Suppressor macrophage treated with lipopolysaccharide for 1 hour (primary cell): ENCODE measurements at regions not wholly inside any gene's neighbourhood (a gene's known extent, or its start where the extent isn't known, plus 50 kb on each side); places are given as distances from the start of the nearest gene placed in this dataset.
"Not testable (repeated sequence)": the region's sequence is repeated elsewhere in the genome, so short reads cannot be mapped to it uniquely, and the experiment has no call there.

Experiments used
- DNase-seq, 3 donors: peaks; one replicate each; pipeline ENCODE4 v3.0.0-alpha.2; 2020 to 2022

DNA sequence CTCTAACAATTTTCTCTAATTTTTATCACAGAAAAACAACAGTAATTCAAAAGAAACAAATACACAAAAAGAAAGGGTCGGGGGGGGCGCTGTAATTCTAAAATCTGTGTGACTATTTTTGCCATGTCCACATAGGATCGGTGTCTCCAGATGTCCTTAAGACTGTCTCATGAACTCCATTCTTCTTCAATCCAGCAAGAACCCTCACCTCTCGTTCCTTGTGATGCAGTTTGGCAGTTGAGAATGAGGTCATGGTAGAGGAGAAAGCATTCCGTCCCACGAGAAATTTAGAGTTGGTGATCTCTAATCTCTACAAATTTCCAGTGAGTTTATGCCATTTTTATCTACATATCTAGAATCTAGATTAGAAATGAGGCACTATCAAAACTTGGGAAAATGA, 394.7 kb downstream of the TFEC start:
- no peak for DNase-seq

DNA sequence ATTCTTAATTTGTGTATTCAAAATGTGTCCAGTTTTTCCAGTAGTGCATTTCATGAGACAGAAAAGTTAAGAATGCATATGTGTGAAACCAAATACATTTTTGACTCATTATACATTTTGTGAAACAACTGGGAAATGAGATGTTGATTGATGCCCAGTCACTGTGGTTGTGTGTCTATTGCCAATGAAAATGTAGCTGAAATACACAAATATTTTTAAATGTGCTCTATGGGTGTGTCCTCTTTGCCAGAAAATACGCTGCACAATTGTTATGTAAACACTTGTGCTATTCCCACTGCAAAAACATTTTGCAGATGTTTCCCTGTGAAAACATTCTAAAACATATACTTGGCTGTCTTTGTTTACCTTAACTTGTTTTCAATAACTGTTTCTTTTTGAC, 395.2 kb downstream of the TFEC start:
- no peak for DNase-seq

- no peak for DNase-seq
Observed at GRCh38 chr7:115634633-115635032, 395.9 kb downstream of the TFEC start.

GRCh38 chr7:115632636-115633035, 397.9 kb downstream of the TFEC start:
- DNase-seq, result no peak

DNA sequence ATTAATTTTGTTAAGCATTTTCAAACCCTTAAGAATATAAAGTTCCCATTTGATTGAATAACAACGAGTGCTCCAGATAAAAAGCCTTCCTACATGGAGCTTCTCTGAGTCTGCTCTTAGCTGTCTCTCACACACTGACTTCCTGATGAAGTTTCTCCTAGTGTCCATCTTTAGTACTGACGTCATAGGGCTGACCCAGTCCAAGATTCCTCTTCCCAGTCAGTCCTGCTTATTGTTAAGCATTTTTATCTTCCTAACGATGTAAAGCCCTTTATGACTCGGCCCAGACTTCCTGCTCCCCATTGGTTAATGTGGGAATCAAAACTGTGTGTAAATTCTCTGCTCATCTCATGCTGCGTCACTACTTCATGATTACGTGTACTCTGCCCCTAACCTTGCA, 398.8 kb downstream of the TFEC start:
- DNase-seq, result no peak

DNA sequence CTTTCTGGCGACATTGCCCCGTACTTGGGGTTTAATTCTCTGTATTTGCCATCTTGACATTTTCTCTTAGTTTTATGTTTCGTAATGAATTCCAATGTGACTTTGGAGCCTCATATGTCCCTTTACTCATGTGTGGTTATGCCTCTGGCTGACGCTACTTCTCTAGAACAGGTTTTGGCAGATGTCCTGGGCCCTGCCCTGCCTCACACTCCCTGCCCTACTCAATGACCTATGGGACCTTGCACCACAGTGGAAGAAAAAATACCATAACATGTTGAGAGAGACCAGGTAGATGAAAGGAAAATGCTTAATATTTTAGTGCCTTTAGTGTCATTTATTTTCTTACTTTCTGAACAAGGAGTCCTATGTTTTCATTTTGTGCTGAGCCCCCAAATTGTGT, 400.5 kb downstream of the TFEC start:
- DNase-seq, result no peak

GRCh38 chr7:115618676-115619075, 411.9 kb downstream of the TFEC start:
- no peak for DNase-seq

GRCh38 chr7:115613836-115614235, 416.7 kb downstream of the TFEC start:
- DNase-seq, result no peak

DNA sequence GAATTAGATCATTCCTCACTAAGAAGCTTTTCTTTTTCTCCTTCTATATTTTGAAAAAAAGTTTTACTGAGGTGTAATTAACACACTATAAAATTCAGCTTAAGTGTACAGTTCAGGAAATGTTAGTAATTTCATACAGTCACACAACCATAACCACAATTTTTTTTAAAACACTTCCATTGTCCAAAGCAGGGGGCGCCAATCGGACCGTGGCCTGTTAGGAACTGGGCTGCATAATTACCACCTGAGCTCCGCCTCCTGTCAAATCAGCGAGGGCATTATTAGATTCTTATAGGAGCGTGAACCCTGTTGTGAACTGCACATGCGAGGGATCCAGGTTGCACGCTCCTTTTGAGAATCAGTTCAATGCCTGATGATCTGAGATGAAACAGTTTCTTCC, 427.1 kb downstream of the TFEC start:
- DNase-seq, result no peak

- DNase-seq, result no peak
Observed at GRCh38 chr7:115600207-115600606, 430.4 kb downstream of the TFEC start.

DNA sequence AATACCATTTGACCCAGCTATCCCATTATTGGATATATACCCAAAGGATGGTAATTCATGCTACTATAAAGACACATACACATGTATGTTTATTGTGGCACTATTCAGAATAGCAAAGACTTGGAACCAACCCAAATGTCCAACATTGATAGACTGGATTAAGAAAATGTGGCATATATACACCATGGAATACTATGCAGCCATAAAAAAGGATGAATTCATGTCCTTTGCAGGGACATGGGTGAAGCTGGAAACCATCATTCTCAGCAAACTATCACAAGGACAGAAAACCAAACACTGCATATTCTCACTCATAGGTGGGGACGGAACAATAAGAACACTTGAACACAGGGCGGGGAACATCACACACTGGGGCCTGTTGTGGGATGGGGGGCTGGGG, 431.4 kb downstream of the TFEC start:
- not testable (repeated sequence) for DNase-seq

DNA sequence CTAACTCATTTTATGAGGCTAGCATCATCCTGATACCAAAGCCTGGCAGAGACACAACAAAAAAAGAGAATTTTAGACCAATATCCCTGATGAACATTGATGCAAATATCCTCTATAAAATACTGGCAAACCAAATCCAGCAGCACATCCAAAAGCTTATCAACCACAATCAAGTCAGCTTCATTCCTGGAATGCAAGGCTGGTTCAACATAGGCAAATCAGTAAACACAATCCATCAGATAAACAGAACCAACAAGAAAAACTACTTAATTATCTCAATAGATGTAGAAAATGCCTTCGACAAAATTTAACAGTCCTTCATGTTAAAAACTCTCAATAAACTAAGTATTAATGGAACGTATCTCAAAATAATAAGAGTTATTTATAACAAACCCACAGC, 433.3 kb downstream of the TFEC start:
- DNase-seq, result not testable (repeated sequence)

DNA sequence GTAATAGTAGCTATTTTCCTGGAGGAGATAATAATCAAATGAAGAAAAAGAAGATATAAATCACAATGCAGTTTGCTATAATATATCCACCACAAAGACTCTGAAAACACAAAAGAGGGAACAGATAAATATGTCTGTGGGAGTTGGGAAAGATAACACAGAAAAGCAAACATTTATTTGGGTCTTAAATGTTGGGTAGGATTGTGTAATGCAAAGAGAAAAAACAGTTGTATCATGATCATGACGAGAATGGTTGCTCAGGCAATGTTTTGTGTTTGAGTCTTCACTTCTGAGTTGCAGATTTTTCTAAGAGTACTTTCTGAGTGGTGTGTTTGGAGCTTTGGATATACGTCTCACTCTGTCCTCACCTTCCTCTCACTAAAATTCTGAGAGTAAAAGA, 437.5 kb downstream of the TFEC start:
- DNase-seq, result no peak

DNA sequence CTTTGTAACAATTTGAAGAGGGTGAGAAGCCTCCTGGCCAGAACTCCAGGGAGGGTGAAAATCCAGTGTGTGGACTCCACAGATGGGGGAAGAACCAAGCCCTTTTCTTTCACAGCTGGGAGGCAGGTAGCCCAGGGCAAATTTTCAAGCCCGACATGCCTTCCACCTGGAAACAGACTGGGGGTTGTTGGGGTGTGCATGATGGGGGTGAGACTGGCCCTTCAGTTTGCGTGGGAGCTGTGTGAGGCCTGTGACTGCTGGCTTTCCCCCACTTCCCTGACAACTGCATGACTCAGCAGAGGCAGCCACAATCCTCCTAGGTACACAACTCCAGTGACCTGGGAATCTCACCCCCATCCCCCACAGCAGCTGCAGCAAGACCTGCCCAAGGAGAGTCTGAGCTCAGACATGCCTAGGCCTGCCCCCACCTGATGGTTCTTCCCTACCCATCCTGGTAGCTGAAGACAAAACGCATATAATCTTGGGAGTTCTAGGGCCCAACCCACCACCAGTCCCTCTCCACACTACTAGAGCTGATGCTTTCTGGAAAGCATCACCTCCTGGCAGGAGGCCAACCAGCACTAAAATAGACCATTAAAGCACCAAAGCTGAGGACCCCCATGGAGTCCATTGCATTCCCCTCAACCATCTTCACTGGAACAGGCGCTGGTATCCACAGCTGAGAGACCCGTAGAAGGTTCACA, 445.4 kb downstream of the TFEC start:
- DNase-seq, result no peak

DNA sequence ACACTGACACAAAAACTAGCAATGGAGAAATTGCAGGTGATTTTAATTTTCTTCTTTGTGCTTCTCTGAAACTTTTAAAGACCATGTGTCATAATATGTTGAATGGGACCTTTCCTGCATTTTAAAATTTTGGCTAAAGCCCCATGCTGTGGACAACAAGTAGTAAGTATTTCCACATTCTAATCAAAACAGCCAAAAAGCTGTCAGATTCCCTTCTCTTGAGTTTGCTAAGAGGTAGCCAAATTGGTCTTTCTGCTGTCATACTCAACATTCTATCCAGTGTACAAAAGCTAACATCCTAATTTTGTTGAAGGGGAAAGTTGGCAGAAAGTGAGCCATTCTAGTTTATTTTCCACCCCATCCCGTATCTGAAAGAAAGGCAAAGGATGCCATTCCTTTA, 447.6 kb downstream of the TFEC start:
- no peak for DNase-seq

GRCh38 chr7:115578576-115578975, 452.0 kb downstream of the TFEC start:
- DNase-seq, result no peak

GRCh38 chr7:115574681-115575291, 455.8 kb downstream of the TFEC start:
- no peak for DNase-seq

- DNase-seq, result no peak
Observed at GRCh38 chr7:115572111-115572510, 458.5 kb downstream of the TFEC start.

DNA sequence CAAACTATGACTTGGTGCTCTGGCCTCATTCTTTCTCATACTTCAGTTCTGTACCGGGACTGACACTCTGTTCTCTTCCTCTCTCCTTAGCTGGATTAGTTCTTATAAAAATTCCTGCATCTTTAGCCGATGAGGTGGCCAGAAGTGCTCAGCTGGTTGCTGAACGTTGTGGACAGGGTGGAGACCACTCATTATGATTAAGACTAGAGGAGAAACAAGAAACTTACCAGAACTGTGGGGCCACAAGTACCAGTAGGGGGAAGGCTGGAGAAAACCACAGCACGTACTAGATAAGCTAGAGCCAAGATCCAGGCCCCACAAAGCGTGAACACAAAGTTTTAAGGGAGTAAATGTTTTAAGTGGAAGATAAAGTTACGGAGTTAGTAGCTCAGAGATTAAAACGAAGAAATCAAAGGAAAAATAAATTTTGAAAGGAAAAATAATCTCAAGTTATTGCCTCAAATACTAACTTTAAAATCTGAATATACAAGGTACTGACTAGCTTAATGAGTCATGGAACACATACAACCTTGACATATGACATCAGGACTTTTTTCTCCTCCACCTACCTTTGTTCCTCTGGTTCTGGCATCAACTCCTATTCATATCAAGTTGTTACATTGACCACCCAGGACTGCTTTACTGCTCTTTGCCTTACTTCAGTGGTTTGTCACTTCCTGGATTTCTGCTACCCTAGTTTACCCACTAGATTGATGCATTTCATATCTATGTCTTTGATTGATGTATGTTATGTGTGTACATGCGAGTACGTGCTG, 469.0 kb downstream of the TFEC start:
- DNase-seq, result no peak

GRCh38 chr7:115559877-115560276, 470.7 kb downstream of the TFEC start:
- no peak for DNase-seq

- peak; percentile 2 to 28 (median 18) for DNase-seq
Observed at GRCh38 chr7:115558161-115558560, 472.4 kb downstream of the TFEC start.

- not testable (repeated sequence) for DNase-seq
Observed at GRCh38 chr7:115557296-115557695, 473.3 kb downstream of the TFEC start.

DNA sequence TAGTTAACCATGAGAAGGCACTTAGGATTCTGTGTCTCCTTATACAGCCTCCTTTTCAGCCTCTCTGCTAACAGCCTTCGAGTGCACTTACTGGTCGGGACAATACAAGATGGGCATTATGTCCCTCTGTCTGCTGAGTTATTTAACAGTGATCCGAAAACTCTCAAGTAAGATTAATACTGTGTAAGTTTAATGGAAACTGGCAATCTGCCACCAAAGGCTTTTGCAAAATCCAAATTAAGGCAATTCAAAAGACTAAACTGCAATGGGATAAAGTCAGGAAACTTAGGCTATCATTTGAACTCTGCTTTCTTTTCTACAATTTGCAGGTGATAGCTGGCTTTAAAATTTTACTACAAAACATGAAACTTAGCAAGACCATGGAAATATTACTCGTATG, 477.8 kb downstream of the TFEC start:
- DNase-seq, result no peak

- no peak for DNase-seq
Observed at GRCh38 chr7:115549910-115550309, 480.7 kb downstream of the TFEC start.
